C4-2B (cell line): ENCODE measurements at regions not wholly inside any gene's neighbourhood (a gene's known extent, or its start where the extent isn't known, plus 50 kb on each side); places are given as distances from the start of the nearest gene placed in this dataset.

Source experiments
- ZFX ChIP-seq: fragments of 450-650 bp; IDR thresholded peaks from 2 replicates; pipeline ENCODE4 v1.6.1; 2017
- TF ChIP-seq, protein P1 (sequence below): fragments of 450-650 bp; conservative IDR thresholded peaks from 2 replicates; pipeline ENCODE4 v1.5.1; 2017; ENCODE audit warnings: mild to moderate bottlenecking

GRCh38 chr2:83233326-83233725 lies 1225.8 kb downstream of the SUCLG1 start:
- TF ChIP-seq, protein P1, sequence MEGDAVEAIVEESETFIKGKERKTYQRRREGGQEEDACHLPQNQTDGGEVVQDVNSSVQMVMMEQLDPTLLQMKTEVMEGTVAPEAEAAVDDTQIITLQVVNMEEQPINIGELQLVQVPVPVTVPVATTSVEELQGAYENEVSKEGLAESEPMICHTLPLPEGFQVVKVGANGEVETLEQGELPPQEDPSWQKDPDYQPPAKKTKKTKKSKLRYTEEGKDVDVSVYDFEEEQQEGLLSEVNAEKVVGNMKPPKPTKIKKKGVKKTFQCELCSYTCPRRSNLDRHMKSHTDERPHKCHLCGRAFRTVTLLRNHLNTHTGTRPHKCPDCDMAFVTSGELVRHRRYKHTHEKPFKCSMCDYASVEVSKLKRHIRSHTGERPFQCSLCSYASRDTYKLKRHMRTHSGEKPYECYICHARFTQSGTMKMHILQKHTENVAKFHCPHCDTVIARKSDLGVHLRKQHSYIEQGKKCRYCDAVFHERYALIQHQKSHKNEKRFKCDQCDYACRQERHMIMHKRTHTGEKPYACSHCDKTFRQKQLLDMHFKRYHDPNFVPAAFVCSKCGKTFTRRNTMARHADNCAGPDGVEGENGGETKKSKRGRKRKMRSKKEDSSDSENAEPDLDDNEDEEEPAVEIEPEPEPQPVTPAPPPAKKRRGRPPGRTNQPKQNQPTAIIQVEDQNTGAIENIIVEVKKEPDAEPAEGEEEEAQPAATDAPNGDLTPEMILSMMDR, result no peak; the same call in 1 of the 2 replicates
- no peak for TF ChIP-seq ZFX
